ENCODE measurements at regions not wholly inside any gene's neighbourhood (a gene's known extent, or its start where the extent isn't known, plus 50 kb on each side); places are given as distances from the start of the nearest gene placed in this dataset.

DNA sequence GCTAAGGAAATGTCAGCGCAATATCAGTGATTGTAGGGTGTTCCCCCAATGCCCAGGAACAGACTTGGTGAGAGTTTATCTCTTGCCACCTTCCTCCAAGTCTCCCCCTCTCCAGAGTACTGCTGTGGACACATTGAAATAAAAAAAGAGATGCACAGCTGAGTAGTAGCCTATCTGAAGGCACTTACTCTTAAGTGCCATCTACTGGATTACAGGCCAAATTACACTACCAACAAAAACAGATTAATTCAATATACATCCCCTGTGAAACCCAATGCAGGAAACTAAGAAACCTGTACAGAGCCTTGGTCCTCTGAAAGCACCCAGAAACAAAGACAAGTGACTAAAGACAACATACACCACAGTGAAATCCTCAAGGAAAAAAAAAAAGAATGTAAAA lies 460.3 kb downstream of the ZIC3 start:
- TF ChIP-seq CTCF (conservative IDR thresholded peaks at IDR 0.05; ENCODE audit: low read length) (peak; percentile 52), EZH2phosphoT487 (IDR thresholded peaks at IDR 0.05; ENCODE audit: borderline replicate concordance) (no peak)
